ENCODE measurements at regions not wholly inside any gene's neighbourhood (a gene's known extent, or its start where the extent isn't known, plus 50 kb on each side); places are given as distances from the start of the nearest gene placed in this dataset.

GRCh38 chr3:127464642-127465041 lies 125.9 kb downstream of the TPRA1 start:
- Histone ChIP-seq H3K4me3 (no peak overlapping the region), H3K27ac (no peak overlapping the region), H3K36me3 (ENCODE audit: low read depth, missing control alignments) (no peaks in the 10 kb centered on the region), H3K27me3 (no peaks in the 10 kb centered on the region), H3K4me1 (no peaks in the 10 kb centered on the region), H3K9me3 (no peaks in the 10 kb centered on the region)
- intact Hi-C loops (cut with DNase I; ENCODE audit: low total_unique reads), result no loop called here
- TF ChIP-seq CTCF (IDR thresholded peaks at IDR 0.05) (no peak), POLR2A (IDR thresholded peaks at IDR 0.05) (no peak)
- WGBS, 2 donors, result 76 to 77% methylated on average over 7 of the region's 7 CpGs
- no peak for DNase-seq

GRCh38 chr3:127462111-127462655 lies 128.3 kb downstream of the TPRA1 start:
- WGBS, 2 donors, result 85 to 87% methylated on average over 7 to 8 of the region's 8 CpGs
- no peak for TF ChIP-seq POLR2A (IDR thresholded peaks at IDR 0.05)
- no peak for TF ChIP-seq CTCF (IDR thresholded peaks at IDR 0.05)
- Histone ChIP-seq H3K4me1 (peaks cover 4% of the 10 kb centered on the region), H3K4me3 (no peak overlapping the region), H3K27ac (no peak overlapping the region), H3K27me3 (no peaks in the 10 kb centered on the region), H3K9me3 (no peaks in the 10 kb centered on the region), H3K36me3 (ENCODE audit: low read depth, missing control alignments) (no peaks in the 10 kb centered on the region)
- intact Hi-C loops (cut with DNase I; ENCODE audit: low total_unique reads), result no loop called here
- no peak for DNase-seq

- intact Hi-C loops (cut with DNase I; ENCODE audit: low total_unique reads), result no loop called here
- no peak overlapping the region for H3K4me3 ChIP-seq
- no peaks in the 10 kb centered on the region for H3K9me3 ChIP-seq
- no peak overlapping the region for H3K27ac ChIP-seq
- H3K27me3 ChIP-seq, result no peaks in the 10 kb centered on the region
- WGBS, 2 donors, result 87 to 89% methylated on average over 4 to 10 of the region's 10 CpGs
- TF ChIP-seq POLR2A (IDR thresholded peaks at IDR 0.05), result no peak
- no peak for TF ChIP-seq CTCF (IDR thresholded peaks at IDR 0.05)
- no peaks in the 10 kb centered on the region for H3K36me3 ChIP-seq (ENCODE audit: low read depth, missing control alignments)
- H3K4me1 ChIP-seq, result peaks cover 11% of the 10 kb centered on the region
- no peak for DNase-seq
Observed at GRCh38 chr3:127461286-127461910, 129.1 kb downstream of the TPRA1 start.

DNA sequence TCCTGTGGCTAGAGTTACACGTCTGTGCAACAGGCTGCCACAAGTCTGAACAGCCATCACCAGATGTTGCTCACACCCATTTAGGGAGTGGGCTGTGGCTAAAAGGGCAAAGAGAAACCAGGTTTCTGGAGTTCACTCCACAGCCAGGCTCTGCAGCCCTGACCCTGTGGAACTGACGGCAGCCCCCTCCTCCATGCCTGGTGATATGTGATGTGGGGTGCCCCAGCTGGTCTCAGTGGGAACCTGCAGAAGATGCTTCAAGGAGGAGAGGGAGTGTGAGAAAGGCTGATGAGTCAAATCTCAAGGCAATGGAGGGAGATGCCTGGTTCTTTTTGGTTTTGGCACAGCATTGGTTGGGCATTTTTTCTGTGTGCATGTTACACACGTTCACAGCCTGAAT lies 130.6 kb downstream of the TPRA1 start:
- no peak for TF ChIP-seq CTCF (IDR thresholded peaks at IDR 0.05)
- no peak for TF ChIP-seq POLR2A (IDR thresholded peaks at IDR 0.05)
- Histone ChIP-seq H3K36me3 (ENCODE audit: low read depth, missing control alignments) (no peaks in the 10 kb centered on the region), H3K27me3 (no peaks in the 10 kb centered on the region), H3K9me3 (no peaks in the 10 kb centered on the region), H3K4me3 (no peak overlapping the region), H3K4me1 (peaks cover 18% of the 10 kb centered on the region), H3K27ac (no peak overlapping the region)
- intact Hi-C loops (cut with DNase I; ENCODE audit: low total_unique reads), result loop anchor here (10.0 kb wide), 1 partner anchor 785 kb away; no protein-coding TSS in a partner anchor
- DNase-seq, result no peak
- WGBS, 2 donors, result 63 to 79% methylated on average over 3 of the region's 3 CpGs

Measured in testis (tissue), 2 donors.